NCI-H1694 (cell line): ENCODE measurements at regions not wholly inside any gene's neighbourhood (a gene's known extent, or its start where the extent isn't known, plus 50 kb on each side); places are given as distances from the start of the nearest gene placed in this dataset.

Source experiments
- DNase-seq: peaks from one replicate; lab custom pipeline; 2025; lab: John Stamatoyannopoulos, UW

- DNase-seq, result no peak
Measured at GRCh38 chr22:47786650-47787290, 1024.3 kb downstream of the TBC1D22A start.

- DNase-seq, result no peak
Measured at GRCh38 chr22:47784991-47785390, 1022.5 kb downstream of the TBC1D22A start.

GRCh38 chr22:47784367-47784983, 1022.0 kb downstream of the TBC1D22A start:
- DNase-seq, result no peak

- DNase-seq, result no peak
Measured at GRCh38 chr22:47783433-47784366, 1021.2 kb downstream of the TBC1D22A start.

- no peak for DNase-seq
Measured at GRCh38 chr22:47782328-47783075, 1020.1 kb downstream of the TBC1D22A start.

- no peak for DNase-seq
Measured at GRCh38 chr22:47781427-47782111, 1019.1 kb downstream of the TBC1D22A start.

GRCh38 chr22:47781024-47781423, 1018.6 kb downstream of the TBC1D22A start:
- DNase-seq, result no peak

- no peak for DNase-seq
Measured at GRCh38 chr22:47780281-47780875, 1017.9 kb downstream of the TBC1D22A start.

DNA sequence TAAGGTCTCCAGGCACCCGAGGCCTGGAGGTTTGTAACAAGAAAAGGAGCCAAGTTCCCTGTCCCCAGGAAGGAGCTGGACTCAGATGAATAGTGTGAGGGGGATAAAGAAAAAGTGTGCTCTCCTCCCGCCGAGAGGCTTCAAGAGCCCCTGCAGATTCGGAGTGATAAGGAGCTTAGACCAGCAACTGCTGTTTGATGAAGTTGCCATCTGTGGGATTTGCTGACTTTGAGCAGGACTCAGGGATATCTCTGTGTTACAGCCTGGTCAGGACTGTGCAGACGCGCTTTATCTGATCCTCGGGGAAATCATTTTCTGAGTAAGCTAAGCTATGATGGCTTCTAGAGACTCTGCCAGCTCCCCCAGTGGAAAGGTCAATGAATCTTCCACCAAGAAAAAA, 1017.0 kb downstream of the TBC1D22A start:
- DNase-seq, result no peak

DNA sequence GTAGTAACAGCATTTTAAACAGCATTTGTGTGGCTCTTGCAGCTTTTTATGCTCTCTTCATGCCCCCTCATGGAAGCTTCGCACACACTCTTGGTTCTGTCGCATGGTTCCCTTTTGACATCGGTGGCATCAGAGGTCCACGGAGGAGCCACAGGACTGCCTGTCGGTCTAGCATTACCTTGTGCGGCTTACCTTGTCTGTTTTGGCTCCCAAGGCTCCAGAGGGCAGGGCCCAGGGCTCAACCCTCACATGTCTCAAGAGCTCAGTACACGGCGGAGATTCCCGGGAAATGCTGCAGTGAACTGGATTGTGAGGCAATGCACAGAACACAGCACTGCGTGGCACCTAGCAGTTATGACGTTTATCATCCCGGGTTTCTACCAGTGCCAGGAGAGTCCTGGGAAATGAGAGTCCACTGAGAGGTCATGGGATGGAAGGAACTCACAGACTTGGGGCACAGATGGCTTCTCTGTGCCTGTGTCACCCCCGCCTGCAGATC, 1015.8 kb downstream of the TBC1D22A start:
- no peak for DNase-seq

- no peak for DNase-seq
Measured at GRCh38 chr22:47777426-47777825, 1015.0 kb downstream of the TBC1D22A start.

DNA sequence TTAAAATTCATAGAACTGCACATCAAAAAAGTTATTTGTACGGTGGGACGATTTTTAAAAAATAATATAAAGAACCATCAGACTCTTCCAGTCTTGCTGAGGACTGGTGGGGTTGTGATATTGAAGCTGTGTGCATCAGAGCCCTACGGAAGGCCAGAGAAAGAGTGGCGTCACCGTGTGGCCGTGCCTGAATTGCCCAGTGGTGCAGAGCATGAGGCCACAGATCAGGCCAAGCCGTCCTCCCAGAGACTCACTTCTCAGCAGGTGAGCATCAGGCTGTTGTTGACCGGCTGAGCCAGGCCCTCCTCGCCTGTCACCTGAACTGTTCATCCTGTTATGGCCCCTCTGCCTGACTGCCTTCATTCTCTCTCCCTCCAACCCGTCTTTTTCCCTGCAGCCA, 1013.9 kb downstream of the TBC1D22A start:
- no peak for DNase-seq

DNA sequence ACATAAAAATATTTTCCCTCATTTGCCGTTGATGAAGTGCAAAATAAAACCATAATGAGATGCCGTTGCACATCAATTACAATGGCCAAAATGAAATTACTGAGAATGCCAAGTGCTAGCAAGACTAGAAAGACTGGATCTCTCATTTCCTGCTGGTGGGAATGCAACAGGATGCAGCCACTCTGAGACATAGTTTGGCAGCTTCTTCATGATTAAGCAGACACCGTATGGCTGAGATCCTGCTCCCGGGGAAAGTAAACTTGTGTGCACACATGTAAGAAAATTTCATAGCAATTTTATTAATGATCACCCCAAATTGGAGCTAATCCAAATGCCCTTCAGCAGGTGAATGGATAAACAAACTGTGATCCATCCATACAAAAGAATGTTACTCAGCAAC, 1013.2 kb downstream of the TBC1D22A start:
- no peak for DNase-seq

GRCh38 chr22:47775191-47775590, 1012.7 kb downstream of the TBC1D22A start:
- no peak for DNase-seq

DNA sequence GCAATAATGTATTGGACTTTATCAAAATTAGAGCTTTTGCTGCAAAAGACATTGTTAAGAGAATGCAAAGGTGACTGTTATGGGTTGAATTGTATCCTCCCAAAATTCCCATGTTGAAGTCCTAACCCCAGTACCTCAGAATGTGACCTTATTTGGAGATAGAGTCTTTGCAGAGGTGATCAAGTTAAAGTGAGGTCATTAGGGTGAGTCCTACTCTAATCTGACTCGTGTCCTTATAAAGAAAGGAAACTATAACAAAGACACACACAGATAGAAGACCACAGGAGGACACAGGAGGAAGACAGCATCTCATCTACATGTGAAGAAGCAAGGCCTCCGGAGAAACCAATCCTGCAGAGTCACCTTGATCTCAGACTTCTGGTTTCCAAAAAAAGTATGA, 1011.2 kb downstream of the TBC1D22A start:
- DNase-seq, result no peak

GRCh38 chr22:47772864-47773263, 1010.4 kb downstream of the TBC1D22A start:
- DNase-seq, result no peak

DNA sequence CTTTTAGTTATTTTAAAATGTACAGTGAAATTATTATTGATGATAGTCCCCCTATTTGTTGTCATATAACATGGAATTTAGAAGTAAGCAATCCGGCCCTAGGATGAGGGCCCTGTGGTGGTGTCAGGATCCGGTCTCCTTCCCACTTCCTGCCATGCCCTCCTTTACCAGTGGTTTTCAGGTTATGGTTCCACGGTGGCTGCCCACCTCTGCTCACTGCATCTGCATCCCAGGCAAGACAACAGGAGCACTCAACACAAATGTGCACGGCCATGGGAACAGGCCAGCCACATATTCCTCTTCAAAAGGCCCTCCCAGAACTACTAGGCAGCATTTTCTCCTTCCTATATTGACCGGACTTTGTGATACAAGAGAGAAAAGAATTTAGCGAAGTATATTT, 1007.2 kb downstream of the TBC1D22A start:
- no peak for DNase-seq

DNA sequence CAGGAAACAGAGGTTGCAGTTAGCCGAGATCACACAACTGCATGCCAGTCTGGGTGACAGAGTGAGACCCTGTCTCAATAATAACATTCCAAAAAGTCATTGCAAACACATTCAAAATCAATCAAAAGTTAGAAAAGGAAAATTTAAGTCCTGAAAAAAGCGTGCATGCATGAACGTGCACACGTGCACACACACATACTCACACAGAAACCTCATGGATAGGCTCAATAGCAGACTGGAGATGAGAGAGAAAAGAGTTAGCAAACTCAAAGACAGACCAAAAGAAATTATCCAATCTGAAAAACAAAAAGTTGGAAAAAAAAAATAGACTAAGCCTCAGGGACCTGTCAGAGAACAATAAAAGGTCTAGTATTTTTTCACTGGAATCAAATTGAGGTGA, 1005.6 kb downstream of the TBC1D22A start:
- no peak for DNase-seq

DNA sequence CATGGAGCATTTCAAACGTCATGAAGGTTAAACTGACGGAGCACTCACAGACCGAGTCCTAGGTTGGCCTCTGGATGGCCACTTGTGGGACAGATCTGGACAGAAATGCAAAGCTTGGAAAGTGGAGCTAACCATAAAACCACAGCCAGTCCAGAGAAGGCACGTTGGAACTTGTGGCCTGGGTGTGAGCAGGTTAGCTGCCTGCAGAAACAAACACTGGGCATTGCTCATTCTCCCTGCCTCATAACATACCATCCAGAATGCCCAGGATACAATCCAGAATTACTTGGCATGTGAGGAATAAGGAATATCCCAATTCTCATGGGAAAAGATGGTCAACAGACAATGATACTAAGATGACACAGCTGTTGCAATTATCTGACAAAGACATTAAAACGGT, 1005.0 kb downstream of the TBC1D22A start:
- DNase-seq, result no peak

GRCh38 chr22:47765757-47766156, 1003.3 kb downstream of the TBC1D22A start:
- DNase-seq, result no peak

GRCh38 chr22:47762141-47762540, 999.7 kb downstream of the TBC1D22A start:
- DNase-seq, result no peak
